GM13976 (cell line): ENCODE measurements at regions not wholly inside any gene's neighbourhood (a gene's known extent, or its start where the extent isn't known, plus 50 kb on each side); places are given as distances from the start of the nearest gene placed in this dataset.

Experiments used
- DNase-seq: peaks from one replicate; pipeline ENCODE4 v3.0.0; 2012; ENCODE audit warnings: low spot score
- in situ Hi-C: fragments of 300-500 bp; cut with MboI; formaldehyde crosslinking; loops from one replicate; pipeline ENCODE4 v1.12.0; 2022; ENCODE audit warnings: low sequenced_read_pairs, mixed read lengths, inconsistent platforms; ENCODE audit not compliant: unreplicated experiment
- TF ChIP-seq, protein P1 (sequence below): IDR thresholded peaks from 2 replicates; pipeline ENCODE4 v1.5.1; 2012; ENCODE audit warnings: borderline replicate concordance, mild to moderate bottlenecking; ENCODE audit not compliant: insufficient read depth; ENCODE audit errors: extremely low read depth, missing control alignments, control extremely low read depth

DNA sequence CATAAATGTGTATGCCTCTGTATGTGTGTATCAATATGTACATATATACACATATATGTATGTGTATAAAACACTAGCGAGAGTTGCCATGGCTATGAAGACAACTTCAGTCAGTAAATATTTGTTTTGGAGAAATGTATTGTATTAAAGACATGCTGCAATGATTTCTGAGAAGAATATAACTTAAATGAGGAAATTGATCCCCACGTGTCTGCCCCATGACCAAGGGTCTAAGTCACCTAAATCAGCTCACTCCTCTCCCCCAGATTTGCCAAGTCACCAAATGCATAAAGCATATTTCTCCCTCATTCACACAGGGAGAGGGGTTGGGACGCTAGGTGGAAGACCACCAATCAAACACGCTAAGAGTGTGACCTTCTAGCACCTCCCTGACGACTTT, 58.3 kb upstream of the LYST start:
- in situ Hi-C loops = no loop called here
- no peak for DNase-seq
- TF ChIP-seq, protein P1, sequence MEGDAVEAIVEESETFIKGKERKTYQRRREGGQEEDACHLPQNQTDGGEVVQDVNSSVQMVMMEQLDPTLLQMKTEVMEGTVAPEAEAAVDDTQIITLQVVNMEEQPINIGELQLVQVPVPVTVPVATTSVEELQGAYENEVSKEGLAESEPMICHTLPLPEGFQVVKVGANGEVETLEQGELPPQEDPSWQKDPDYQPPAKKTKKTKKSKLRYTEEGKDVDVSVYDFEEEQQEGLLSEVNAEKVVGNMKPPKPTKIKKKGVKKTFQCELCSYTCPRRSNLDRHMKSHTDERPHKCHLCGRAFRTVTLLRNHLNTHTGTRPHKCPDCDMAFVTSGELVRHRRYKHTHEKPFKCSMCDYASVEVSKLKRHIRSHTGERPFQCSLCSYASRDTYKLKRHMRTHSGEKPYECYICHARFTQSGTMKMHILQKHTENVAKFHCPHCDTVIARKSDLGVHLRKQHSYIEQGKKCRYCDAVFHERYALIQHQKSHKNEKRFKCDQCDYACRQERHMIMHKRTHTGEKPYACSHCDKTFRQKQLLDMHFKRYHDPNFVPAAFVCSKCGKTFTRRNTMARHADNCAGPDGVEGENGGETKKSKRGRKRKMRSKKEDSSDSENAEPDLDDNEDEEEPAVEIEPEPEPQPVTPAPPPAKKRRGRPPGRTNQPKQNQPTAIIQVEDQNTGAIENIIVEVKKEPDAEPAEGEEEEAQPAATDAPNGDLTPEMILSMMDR = no peak

DNA sequence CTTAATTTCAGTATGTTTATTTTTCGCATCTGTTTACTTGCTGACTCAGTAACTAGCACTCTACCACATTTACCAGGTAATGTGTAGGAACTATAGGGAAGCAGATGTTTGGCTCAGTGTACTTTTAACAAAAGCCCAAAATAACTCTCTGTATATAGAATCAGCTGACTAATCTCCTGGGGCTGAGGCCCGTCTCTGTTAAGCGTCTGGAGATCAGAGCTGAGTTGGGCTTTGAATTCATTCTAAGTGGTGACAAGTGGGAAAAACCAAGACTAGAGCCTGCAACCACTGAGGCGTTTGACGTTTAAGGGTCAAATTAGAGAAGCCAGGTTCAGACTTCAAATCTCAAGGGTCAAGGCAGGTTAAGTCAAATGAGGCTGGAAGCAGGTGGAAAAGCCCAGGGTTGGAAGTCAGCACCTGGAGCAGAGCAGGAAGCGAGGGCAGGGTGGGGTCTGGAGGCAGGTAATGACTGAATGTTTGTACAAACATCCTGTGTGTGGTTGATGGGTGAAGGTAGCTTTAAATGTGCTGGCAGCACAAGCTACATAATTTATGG, 56.8 kb upstream of the LYST start:
- no peak for DNase-seq
- in situ Hi-C loops = no loop called here
- TF ChIP-seq, protein P1 = no peak

DNA sequence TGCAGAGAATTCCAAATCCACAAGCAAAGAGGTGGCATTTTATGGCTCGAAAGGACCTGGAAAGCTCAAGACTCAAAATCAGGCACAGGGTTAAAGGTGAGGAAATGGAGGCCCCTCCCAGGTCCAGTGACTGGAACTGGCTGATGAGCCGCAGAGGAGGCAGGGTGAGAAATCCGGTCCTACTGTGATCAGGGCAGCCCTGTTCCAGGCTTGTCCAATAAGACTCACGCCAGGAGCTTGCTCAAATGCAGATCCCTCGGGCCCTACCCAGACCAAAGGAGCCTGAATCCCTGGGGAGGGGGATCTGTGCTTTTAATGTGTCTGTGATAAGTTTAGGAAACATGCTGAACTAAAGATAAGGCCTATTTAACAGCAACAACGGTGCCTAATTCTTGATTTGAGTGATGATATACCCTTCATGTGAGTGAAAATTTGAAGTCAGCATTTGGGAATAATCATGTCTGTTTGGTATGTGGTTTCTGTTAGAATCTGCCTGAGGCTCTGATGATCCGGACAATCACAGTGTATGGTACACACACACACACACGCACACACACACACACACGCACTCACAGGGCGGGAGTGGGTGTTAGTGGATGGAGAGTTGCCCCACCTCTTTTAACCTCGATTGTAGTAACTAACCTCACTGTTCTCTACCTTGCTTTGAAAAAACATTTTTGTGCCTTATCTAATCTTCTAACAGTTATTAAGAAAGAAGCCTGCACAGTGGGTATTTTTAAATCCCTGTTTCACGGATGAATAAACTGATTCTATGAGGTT, 54.1 kb upstream of the LYST start:
- DNase-seq = no peak
- TF ChIP-seq, protein P1 = no peak
- in situ Hi-C loops = no loop called here

DNA sequence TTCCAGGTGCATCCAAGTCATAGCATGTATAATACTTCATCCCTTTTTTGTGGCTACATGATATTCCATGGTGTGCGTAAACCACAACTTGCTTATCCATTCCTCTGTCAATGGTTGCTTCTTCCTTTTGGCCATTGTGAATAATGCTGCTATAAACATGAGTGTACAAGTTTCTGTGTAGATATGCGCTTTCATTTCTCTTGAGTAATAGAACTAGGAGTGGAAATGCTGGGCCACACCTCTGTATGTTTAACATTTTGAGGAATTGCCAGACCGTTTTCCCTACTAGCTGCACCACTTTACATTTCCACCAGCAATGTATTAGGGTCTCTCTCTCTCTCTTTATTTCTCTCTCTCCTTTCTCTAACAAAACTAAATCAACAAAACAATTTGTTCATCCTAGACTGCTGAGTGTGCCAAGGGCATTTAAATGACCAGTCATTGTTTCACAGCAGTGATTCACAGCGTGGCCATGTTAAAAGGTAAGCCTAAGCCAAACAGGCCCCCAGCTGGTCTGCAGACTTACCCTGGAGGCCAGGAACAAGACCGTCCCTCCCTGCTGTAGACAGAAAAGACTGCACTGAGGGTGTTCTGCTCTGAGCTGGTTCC, 53.2 kb upstream of the LYST start:
- TF ChIP-seq, protein P1 = no peak

DNA sequence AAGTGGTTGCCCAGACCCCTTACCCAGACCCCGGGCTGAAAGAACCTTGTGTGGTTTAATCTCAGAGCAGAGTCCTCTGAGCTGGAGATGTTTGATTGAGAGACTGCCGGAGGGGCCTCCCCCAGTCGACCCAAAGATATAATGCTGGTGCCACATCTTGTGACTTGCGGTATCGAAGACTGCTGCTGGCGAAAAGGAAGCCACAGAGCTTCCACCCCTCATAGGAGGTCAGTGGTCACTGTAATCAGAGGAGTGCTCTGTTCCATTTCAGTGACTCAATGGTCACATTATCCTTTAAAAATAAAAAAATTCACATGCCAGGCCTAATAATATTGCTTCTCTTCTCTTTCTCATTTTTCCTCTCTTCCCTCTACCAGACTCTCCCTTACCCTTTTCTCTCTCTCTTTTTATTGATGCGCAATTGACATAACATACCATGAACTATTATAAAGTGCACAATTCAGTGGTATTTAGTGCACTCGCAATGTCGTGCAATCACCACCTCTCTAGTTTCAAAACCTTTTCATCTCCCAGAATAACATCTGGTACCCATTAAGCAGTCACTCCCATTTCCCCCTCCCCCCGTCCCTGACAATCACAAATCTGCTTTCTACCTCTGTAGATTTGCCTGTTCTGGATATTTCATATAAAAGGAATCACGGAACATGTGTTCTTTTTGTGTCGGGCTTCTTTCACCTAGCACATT, 52.6 kb upstream of the LYST start:
- no peak for DNase-seq
- in situ Hi-C loops = no loop called here
- TF ChIP-seq, protein P1 = no peak

More for the DNA sequence above, 53.2 kb upstream of the LYST start:
- no peak for DNase-seq
- in situ Hi-C loops = no loop called here

DNA sequence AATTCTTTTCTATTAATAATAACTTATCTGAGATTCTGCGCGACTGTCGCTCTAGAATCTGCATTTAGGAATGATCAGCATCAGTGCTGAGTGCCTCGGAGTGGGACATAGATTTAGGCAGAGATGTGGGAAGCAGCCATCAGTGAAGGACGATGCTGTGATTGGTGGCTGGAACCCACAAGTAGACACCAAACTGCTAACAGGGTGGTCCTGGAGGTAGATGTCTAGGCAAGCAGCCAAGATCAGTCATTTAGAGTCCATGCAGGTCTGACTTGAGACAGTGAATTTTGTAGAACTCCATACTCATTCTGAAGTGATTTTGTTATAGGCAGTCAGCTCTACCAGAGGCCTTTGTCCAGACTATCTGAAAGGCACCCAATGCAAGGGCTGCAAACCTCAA, 51.8 kb upstream of the LYST start:
- TF ChIP-seq, protein P1 = no peak
- in situ Hi-C loops = no loop called here
- no peak for DNase-seq
